KMS-11 (cell line): ENCODE measurements at regions not wholly inside any gene's neighbourhood (a gene's known extent, or its start where the extent isn't known, plus 50 kb on each side); places are given as distances from the start of the nearest gene placed in this dataset.

Source experiments
- H2AFZ ChIP-seq: fragments of 200-600 bp; sonication (generic); 2 replicates; pipeline ENCODE4 v1.6.1; 2016; ENCODE audit warnings: antibody characterized with exemption, mixed run types, low read depth
- H3K27ac ChIP-seq: fragments of 200-600 bp; sonication (generic); 2 replicates; pipeline ENCODE4 v1.6.1; 2016; ENCODE audit warnings: mild to moderate bottlenecking, mixed run types
- H3K27me3 ChIP-seq: fragments of 200-600 bp; sonication (generic); 2 replicates; pipeline ENCODE4 v1.6.1; 2017; ENCODE audit warnings: mild to moderate bottlenecking, low read depth, mixed run types, moderate library complexity; ENCODE audit not compliant: insufficient read depth
- H3K36me3 ChIP-seq: fragments of 200-600 bp; sonication (generic); 2 replicates; pipeline ENCODE4 v1.6.1; 2017; ENCODE audit warnings: mild to moderate bottlenecking, mixed run types; ENCODE audit not compliant: insufficient read depth
- H3K4me1 ChIP-seq: fragments of 200-600 bp; sonication (generic); 2 replicates; pipeline ENCODE4 v1.6.1; 2016; ENCODE audit warnings: mild to moderate bottlenecking, low read depth, mixed run types; ENCODE audit not compliant: poor library complexity, severe bottlenecking
- H3K4me2 ChIP-seq: fragments of 200-600 bp; sonication (generic); 2 replicates; pipeline ENCODE4 v1.7.0; 2016; ENCODE audit warnings: mild to moderate bottlenecking, mixed run types
- H3K4me3 ChIP-seq: fragments of 200-600 bp; sonication (generic); IDR thresholded peaks from 2 replicates; pipeline ENCODE4 v1.6.1; 2017; ENCODE audit warnings: low read depth, low read length, mixed read lengths; ENCODE audit not compliant: insufficient read depth
- H3K79me2 ChIP-seq: fragments of 200-600 bp; sonication (generic); 2 replicates; pipeline ENCODE4 v1.6.1; 2016; ENCODE audit warnings: low read depth, mixed run types; ENCODE audit not compliant: insufficient read depth
- H3K9ac ChIP-seq: fragments of 200-600 bp; sonication (generic); 2 replicates; pipeline ENCODE4 v1.6.1; 2016; ENCODE audit warnings: mild to moderate bottlenecking, mixed run types
- H4K20me1 ChIP-seq: fragments of 200-600 bp; sonication (generic); 2 replicates; pipeline ENCODE4 v1.6.1; 2016; ENCODE audit warnings: mild to moderate bottlenecking, mixed run types; ENCODE audit not compliant: insufficient read depth
- TF ChIP-seq, protein P1 (sequence below): fragments of 200-600 bp; sonication (generic); conservative IDR thresholded peaks from 2 replicates; pipeline ENCODE4 v1.6.1; 2017; ENCODE audit warnings: low read depth, mild to moderate bottlenecking, antibody characterized with exemption, low read length, moderate library complexity, mixed read lengths

DNA sequence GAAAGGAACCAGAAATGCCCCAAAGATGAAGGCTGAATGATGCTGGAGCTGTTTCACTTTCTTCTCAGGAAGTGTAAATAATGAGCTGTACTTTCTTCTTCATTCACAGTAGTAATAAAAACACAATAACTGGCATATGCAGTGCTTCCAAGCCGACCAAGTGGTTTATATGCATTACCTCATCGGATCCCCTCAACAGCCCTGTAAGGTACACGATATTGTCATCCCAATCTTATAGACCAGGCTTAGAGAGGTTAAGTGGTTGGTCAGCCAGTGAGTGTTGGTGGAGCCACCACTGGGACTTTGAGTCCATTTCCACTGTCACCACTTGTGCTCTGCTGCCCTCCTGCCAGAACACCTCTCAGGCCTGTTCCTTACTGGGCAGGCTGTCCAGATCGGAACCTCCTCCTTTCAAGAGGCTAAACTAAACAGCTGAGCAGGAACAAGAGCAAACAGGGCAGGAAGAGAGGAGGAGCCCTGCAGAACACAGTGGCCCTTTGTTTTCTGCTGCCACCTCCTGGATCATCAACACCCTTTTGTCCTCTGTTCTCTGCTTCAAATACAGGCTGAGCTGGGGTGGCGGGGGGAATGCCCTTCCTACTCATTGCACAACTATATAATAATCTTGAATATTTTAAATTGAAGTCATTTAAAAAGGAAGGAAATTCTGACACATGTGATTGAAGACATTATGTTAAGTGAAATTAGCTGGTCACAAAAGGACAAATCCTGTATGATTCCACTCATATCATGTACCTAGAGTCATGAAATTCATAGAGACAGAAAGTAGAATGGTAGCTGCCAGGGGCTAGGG is 112.5 kb upstream of the ATP6AP2 start:
- H3K27ac ChIP-seq: no peak overlapping the region; the same call in 1 of the 2 replicates
- no peak overlapping the region for H3K4me3 ChIP-seq
- peaks cover 43% of the 10 kb centered on the region for H3K4me1 ChIP-seq
- peak overlapping the region; percentile 44; the same call in 1 of the 2 replicates for H2AFZ ChIP-seq
- H3K9ac ChIP-seq: no peak overlapping the region
- H4K20me1 ChIP-seq: no peaks in the 10 kb centered on the region
- no peaks in the 10 kb centered on the region for H3K27me3 ChIP-seq
- TF ChIP-seq, protein P1, sequence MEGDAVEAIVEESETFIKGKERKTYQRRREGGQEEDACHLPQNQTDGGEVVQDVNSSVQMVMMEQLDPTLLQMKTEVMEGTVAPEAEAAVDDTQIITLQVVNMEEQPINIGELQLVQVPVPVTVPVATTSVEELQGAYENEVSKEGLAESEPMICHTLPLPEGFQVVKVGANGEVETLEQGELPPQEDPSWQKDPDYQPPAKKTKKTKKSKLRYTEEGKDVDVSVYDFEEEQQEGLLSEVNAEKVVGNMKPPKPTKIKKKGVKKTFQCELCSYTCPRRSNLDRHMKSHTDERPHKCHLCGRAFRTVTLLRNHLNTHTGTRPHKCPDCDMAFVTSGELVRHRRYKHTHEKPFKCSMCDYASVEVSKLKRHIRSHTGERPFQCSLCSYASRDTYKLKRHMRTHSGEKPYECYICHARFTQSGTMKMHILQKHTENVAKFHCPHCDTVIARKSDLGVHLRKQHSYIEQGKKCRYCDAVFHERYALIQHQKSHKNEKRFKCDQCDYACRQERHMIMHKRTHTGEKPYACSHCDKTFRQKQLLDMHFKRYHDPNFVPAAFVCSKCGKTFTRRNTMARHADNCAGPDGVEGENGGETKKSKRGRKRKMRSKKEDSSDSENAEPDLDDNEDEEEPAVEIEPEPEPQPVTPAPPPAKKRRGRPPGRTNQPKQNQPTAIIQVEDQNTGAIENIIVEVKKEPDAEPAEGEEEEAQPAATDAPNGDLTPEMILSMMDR: peak; percentile 29; the same call in 1 of the 2 replicates
- H3K36me3 ChIP-seq: no peaks in the 10 kb centered on the region
- H3K4me2 ChIP-seq: peak overlapping the region; percentile 34
- H3K79me2 ChIP-seq: no peaks in the 10 kb centered on the region

DNA sequence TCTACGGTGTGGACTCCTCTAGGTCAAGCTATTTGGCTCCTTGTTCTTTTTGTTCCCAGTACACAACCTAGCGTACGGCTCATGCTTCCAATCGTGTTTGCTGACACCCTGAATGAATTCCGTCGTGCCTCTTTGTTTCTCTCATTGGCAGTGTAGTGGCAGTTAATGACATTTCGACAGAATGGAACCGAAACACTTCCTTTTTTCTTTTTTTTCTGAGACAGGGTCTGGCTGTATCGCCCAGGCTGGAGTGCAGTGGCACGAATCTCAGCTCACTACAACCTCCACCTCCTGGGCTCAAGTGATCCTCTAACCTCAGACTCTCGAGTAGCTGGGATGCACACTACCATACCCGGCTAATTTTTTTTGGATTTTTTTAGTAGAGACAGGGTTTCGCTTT is 113.3 kb upstream of the ATP6AP2 start:
- H3K9ac ChIP-seq: no peak overlapping the region
- peaks cover 35% of the 10 kb centered on the region for H3K4me1 ChIP-seq
- TF ChIP-seq, protein P1: no peak
- H3K4me2 ChIP-seq: no peak overlapping the region
- H3K4me3 ChIP-seq: no peak overlapping the region
- no peak overlapping the region for H3K27ac ChIP-seq
- no peaks in the 10 kb centered on the region for H4K20me1 ChIP-seq
- no peak overlapping the region for H2AFZ ChIP-seq
- H3K79me2 ChIP-seq: no peaks in the 10 kb centered on the region
- no peaks in the 10 kb centered on the region for H3K36me3 ChIP-seq
- no peaks in the 10 kb centered on the region for H3K27me3 ChIP-seq

DNA sequence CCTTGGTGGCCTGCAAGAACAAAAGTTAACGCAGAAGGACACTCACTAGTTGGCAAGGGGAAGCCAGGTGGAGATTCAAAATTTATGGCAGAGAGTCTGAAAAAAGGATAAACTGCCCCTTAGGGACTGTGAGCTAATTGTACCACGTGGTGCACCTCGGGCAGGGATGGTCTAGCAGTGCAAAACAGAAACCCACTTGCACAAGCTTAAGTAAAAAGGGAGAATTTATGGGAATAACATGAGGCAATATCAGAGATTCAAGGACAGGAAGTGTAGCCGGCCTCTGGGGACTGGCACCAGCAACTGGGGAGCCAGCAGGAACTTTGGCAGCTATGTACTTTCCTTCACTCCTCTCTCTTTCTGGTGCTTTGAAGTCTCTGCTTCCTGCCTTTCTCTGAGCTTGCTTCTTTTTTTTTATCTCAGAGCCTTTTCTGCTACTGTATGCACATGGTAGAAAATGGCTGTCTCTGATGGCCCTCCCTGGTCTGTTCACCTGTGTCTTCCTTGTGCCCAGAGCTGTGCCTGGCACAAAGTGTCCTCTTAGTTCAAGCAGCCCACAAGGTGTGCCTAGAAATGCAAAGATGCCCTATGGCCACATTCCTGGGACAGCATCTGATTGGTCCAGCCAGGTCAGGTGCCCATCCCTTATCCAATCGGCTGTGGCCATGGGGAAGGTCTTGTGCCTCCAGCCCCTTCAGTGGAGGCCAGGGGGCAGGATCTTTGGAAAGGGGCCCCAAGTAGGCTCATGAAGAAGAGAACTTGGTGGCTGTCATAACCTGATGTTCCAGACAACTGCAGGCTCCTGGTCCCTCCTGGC is 114.8 kb upstream of the ATP6AP2 start:
- Histone ChIP-seq H3K27ac (no peak overlapping the region), H3K4me3 (no peak overlapping the region), H3K4me2 (no peak overlapping the region), H2AFZ (no peak overlapping the region), H3K9ac (no peak overlapping the region), H3K36me3 (no peaks in the 10 kb centered on the region), H3K27me3 (no peaks in the 10 kb centered on the region), H3K4me1 (peaks cover 25% of the 10 kb centered on the region), H3K79me2 (no peaks in the 10 kb centered on the region), H4K20me1 (no peaks in the 10 kb centered on the region)
- TF ChIP-seq, protein P1: no peak

DNA sequence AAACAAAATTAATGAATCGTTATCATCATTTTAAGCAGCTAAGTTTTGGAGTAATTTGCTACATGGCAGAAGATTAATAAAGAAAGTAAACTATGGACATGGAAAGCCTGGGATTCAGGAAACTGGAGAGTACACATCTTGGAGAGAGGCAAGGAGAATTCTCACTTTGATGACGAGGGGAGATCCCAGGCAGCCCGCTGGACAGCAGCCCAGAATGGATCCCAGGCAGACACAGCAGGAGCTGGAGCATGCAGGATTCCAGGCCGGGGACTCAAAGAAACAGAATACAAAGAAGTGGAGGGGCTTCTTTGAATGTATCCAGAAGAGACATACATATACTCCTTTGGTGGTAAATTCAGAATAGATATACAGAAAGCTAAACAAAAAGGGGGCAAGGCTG is 118.0 kb upstream of the ATP6AP2 start:
- Histone ChIP-seq H3K27ac (no peak overlapping the region), H3K4me2 (no peak overlapping the region), H3K27me3 (no peaks in the 10 kb centered on the region), H4K20me1 (no peaks in the 10 kb centered on the region), H3K4me1 (peaks cover 5% of the 10 kb centered on the region), H3K4me3 (no peak overlapping the region), H2AFZ (no peak overlapping the region), H3K36me3 (no peaks in the 10 kb centered on the region), H3K79me2 (no peaks in the 10 kb centered on the region), H3K9ac (no peak overlapping the region)
- TF ChIP-seq, protein P1: no peak
